GM21360 (cell line): ENCODE measurements at regions not wholly inside any gene's neighbourhood (a gene's known extent, or its start where the extent isn't known, plus 50 kb on each side); places are given as distances from the start of the nearest gene placed in this dataset.
A peak's percentile ranks its signal among the peaks of the same experiment; 100 is the strongest.

Experiments
- ATAC-seq: cut with Tn5 transposase; IDR thresholded peaks from one replicate; pipeline ENCODE4 v1.9.1; 2021; ENCODE audit warnings: mild to moderate bottlenecking, moderate library complexity; ENCODE audit not compliant: unreplicated experiment

- ATAC-seq, result no peak
These were observed 128.6 kb upstream of the CPM start for GRCh38 chr12:69061574-69061973.

- ATAC-seq, result no peak
These were observed 129.8 kb upstream of the CPM start for GRCh38 chr12:69062621-69063237.

GRCh38 chr12:69064734-69065443, 131.9 kb upstream of the CPM start:
- no peak for ATAC-seq

- ATAC-seq, result no peak
These were observed 132.8 kb upstream of the CPM start for GRCh38 chr12:69065775-69066174.

- ATAC-seq, result no peak
These were observed 133.8 kb upstream of the CPM start for GRCh38 chr12:69066492-69067373.

- no peak for ATAC-seq
These were observed 134.7 kb upstream of the CPM start for GRCh38 chr12:69067713-69068112.

DNA sequence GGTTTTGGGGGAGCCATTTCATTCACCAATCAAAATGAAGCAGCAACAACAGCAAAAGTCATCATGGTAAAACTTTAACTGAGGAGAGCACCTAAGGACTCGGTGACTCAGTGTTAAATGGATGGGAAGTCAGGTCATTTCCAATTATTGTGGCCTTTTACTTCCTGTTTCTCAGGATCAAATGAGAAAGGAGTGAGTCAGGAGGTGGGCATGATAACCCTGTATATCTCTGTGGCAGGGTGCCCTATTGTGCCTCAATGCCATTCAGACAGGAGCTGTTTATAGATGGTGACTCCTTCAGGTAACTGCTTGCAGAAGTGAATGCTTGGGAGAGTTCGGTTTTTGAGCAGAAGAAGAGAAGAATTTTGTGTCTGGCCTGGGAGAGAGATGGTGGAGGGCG, 135.5 kb upstream of the CPM start:
- no peak for ATAC-seq

DNA sequence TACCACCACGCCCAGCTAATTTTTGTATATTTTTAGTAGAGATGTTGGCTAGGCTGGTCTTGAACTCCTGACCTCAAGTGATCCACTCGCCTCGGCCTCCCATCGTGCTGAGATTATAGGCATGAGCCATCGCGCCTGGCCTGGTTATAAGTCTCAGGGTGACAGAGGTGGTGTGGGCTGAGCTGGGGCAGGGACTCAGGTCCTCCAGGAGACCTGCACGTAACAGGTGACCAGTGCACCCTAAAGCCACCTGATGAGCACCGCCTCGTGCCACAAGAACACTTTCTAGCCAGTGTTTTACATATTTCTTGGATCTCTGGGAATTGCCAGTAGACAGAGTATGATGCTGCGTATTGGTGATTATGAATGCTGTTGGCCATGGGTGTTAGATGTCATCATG, 136.5 kb upstream of the CPM start:
- ATAC-seq, result no peak

DNA sequence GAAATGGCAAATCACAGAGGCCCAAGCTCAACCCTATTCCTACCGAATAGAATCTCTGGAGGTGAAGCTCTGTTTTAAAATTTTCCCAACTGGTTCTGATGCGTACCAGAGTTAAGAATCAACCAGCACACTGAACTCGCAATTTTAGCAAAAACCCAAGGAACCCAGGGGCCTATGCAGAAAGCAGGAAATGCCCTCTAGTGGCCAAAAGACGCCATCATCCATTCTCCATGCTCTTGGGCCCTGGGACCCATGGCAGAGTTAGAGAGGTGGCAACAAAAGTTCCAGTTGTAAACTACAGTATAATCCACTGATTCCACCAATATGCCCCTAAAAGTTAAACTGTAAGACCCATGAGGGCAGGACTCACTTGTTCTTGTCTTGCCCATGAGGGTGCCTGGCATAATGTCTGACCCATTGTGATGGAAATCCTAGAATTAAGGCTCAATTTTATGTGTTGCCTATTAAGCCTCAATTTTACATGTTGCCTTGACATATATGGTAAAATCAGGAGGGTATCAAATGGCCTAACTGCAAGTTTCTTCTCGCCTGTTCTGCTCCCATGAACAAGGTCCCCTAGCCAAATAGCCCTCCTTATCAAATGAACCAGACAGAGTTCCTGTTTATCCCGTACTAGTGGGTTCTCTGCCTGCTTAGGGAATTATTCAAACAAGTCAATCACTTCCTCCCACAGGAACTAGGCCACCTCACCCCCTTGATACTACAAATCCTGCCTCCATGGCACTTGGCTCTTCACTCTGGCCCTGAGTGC, 137.5 kb upstream of the CPM start:
- peak; percentile 85 for ATAC-seq

DNA sequence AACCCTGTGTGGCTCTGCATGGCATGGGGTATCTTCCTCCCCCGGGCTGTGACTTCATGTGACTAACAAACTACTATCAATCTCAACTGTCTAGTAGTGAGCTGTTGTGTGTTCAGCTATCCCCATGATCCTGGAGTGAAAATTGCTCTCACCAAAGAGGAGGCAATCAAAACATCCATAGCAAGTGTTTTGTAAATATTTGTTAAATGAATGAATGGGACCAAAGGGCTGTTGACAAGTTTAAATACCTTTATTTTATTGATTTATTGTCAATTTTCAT, 138.1 kb upstream of the CPM start:
- ATAC-seq, result no peak

DNA sequence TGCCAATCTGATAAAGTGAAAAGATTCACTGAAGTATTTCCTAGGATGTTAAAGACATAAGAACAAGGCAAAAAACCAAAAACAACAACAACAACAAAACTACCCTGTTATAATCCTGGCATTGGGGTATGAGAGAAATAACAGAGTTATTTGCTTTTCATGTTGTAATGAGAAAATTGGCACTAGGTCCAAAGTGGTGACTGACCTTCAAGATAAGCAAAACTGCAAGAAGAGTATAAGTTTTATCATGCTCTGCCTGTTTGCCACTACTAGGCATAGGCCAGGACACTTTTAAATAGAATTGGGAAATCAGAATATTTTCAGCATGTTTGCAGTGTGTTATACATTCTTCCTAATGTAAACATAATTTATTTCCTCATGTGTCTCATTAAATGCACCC, 140.1 kb upstream of the CPM start:
- ATAC-seq, result no peak

DNA sequence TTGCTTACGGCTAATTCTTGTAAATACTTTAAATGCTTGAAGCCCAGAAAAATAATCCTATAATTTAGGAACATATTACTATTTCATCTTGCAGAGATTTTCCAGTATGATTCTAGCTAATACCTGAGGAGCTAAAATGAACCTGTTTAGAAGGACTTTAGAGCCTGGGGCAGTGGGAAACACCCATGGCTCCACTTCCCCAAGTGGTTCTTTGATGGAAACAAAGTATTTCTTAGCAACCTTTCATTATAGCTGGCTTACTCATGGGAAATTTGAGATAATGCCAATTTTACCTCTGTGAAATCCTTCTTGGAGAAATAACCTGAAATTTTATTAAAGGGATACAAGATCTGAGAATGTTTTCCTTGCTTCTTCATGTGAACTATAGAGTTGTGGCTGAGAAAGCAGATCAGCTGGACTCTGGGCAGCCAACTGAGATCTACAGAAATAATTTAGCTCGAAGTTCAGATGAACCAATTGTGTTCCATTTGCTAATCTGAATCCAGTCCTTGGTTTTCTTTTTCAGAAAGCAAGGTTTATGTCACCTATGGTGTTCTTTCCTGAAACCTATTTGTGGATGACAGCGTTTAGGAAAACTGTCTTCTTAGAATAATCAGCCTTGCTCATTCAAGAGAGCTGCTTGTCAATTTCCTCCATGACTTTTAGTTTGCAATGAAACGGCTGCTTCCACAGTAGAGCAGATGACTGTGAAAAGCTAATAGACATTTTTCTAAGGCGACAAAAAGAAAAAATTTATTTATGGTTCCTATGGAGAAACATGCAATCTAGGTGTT, 141.8 kb upstream of the CPM start:
- ATAC-seq, result no peak

DNA sequence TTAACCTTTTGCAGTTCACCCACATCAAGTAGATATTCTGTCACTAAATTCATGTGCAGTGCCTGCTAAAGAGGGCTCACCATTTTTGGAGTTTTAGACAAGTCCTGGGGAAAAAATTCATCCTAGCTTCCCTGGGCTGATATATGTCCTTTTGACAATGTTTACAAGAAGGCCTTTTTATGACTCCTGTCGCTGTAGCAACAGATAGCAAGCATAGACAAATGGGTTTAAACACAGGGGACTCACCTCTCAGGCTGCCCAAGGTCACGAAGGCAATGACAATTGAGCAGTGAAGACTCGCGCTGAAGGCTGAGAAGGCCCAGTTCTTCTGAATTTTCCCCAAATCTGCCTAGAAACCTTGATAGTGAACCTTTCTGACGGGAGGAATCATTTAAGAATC, 150.7 kb upstream of the CPM start:
- ATAC-seq, result no peak

GRCh38 chr12:69084816-69085378, 151.9 kb upstream of the CPM start:
- no peak for ATAC-seq

DNA sequence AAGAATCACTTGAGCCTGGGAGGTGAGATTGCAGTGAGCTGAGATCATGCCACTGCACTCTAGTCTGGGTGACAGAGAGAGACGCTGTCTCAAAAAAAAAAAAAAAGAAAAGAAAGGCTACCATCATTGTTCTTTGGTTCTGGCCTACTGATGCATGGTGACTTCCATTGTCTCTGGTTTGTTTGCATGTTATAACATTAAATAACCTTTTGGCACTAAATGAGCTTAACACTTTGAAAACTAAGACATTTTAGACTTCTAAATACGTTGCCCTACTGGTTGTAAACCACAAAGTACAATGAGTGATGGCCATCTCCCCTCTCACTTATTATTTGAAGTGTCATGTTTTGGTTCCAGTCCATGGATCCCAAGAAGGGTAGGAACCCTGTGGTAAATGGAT, 152.9 kb upstream of the CPM start:
- ATAC-seq, result no peak

- ATAC-seq, result no peak
These were observed 151.4 kb upstream of the CPSF6 start for GRCh38 chr12:69087986-69088385.

DNA sequence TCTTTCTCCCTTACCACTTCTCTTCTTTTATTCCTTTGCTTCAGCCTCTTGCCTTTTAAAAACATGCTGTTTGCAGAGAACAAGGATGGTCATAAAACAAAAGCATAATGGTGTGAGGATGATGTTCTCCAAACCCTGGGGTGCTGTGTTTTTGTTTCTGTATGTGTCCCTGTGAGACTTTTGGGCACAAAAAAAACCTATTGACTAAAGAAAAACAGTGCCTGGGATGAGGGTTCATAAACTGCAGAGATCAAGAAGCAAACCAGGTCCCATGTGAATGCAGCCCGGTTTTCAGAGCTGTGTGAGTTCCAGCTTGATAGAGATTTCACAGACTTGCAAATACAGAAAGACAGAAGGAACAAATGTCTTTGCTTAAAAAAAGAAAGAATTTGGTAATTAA, 148.6 kb upstream of the CPSF6 start:
- no peak for ATAC-seq

- no peak for ATAC-seq
These were observed 147.8 kb upstream of the CPSF6 start for GRCh38 chr12:69091442-69092017.

DNA sequence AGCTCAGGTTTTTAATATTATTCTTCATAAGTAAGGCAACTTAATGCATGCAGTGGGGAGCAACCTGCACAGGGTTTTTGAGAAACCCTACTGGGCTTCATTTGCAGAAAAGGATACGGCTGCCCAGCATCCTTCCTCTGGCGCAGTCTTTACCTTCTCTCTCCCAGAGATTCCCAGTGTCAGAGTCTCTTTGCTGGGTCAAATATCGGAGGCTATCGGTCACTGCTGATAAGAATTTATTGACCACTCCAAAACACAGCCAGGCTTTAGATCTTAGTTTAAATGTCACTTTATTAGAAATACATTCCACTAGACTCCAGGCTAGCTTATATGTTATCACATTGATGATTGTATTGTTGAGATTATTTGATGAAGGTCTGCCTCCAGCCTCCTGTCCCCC, 147.2 kb upstream of the CPSF6 start:
- ATAC-seq, result no peak
